T-helper 1 cell treated with Interleukin-12 subunit alpha and Interleukin-12 subunit beta and Interleukin-4 antibody, amounts not matched to agents 30 μg/mL and 1 μg/mL, for 36 hours (primary cell): ENCODE measurements at regions not wholly inside any gene's neighbourhood (a gene's known extent, or its start where the extent isn't known, plus 50 kb on each side); places are given as distances from the start of the nearest gene placed in this dataset.
A peak's percentile ranks its signal among the peaks of the same experiment; 100 is the strongest.
"Not testable (repeated sequence)": the region's sequence is repeated elsewhere in the genome, so short reads cannot be mapped to it uniquely, and the experiment has no call there.

Source experiments
- H3K27ac Mint-ChIP-seq: one replicate; pipeline ENCODE4 v1.8.0; 2021; ENCODE audit warnings: mild to moderate bottlenecking, mixed read lengths
- H3K27me3 Mint-ChIP-seq: one replicate; pipeline ENCODE4 v1.8.0; 2021; ENCODE audit warnings: low read depth, mixed read lengths
- H3K36me3 Mint-ChIP-seq: one replicate; pipeline ENCODE4 v1.8.0; 2021; ENCODE audit warnings: low read depth, mixed read lengths
- H3K4me1 Mint-ChIP-seq: one replicate; pipeline ENCODE4 v1.8.0; 2021; ENCODE audit warnings: low read depth, mixed read lengths
- H3K4me3 Mint-ChIP-seq: one replicate; pipeline ENCODE4 v1.8.0; 2021; ENCODE audit warnings: mild to moderate bottlenecking, moderate library complexity, mixed read lengths
- H3K9me3 Mint-ChIP-seq: one replicate; pipeline ENCODE4 v1.8.0; 2021; ENCODE audit warnings: mixed read lengths

DNA sequence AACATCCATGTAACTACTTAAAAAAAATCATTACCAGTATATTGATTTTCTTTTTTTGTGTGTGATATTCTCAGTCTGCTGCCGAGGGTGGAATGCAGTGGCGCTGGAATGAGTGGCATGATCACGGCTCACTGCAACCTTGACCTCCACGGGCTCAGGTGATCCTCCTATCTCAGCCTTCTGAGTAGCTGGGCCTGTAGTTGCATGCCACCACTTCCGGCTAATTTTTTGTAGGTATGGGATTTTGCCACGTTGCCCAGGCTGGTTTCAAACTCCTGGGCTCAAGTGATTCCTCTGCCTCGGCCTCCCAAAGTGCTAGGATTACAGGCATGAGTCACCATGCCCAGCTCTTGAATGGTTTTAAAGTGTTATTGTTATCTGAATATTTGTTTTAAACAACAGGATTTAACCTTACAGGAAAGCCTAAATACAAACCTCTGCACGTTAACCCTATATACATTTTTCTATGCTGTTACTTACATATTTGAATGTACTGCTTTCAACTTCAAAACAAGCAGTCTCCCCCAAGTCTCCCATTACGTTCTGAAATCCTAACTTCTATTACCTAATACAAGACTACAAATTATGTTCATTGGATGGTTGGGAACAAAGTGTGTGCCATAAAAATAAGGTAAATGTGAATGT is 61.7 kb downstream of the KPNA2 start:
- Mint-ChIP-seq H3K4me3 (no peak overlapping the region), H3K36me3 (peaks cover under 1% of the 10 kb centered on the region)

GRCh38 chr17:68099341-68099753 is 63.8 kb downstream of the KPNA2 start:
- H3K4me3 Mint-ChIP-seq, H3K36me3 Mint-ChIP-seq, H3K27ac Mint-ChIP-seq, H3K9me3 Mint-ChIP-seq: not testable (repeated sequence)
- peaks cover 16% of the 10 kb centered on the region for H3K4me1 Mint-ChIP-seq
- peaks cover 28% of the 10 kb centered on the region for H3K27me3 Mint-ChIP-seq

More for the DNA sequence above, 61.7 kb downstream of the KPNA2 start:
- peaks cover 6% of the 10 kb centered on the region for H3K4me1 Mint-ChIP-seq
- no peak overlapping the region for H3K27ac Mint-ChIP-seq
- no peaks in the 10 kb centered on the region for H3K9me3 Mint-ChIP-seq
- H3K27me3 Mint-ChIP-seq, result peaks cover 16% of the 10 kb centered on the region

GRCh38 chr17:68100000-68100641 is 64.6 kb downstream of the KPNA2 start:
- H3K27me3 Mint-ChIP-seq, result peaks cover 29% of the 10 kb centered on the region
- peak overlapping the region; percentile 68 for H3K4me3 Mint-ChIP-seq
- peaks cover 11% of the 10 kb centered on the region for H3K36me3 Mint-ChIP-seq
- H3K4me1 Mint-ChIP-seq, result peaks cover 16% of the 10 kb centered on the region
- no peak overlapping the region for H3K27ac Mint-ChIP-seq
- H3K9me3 Mint-ChIP-seq, result no peaks in the 10 kb centered on the region

GRCh38 chr17:68101075-68101986 is 65.8 kb downstream of the KPNA2 start:
- Mint-ChIP-seq H3K27ac (peak overlapping the region; percentile 79), H3K4me3 (peak overlapping the region; percentile 86), H3K27me3 (peaks cover 23% of the 10 kb centered on the region), H3K9me3 (no peaks in the 10 kb centered on the region), H3K36me3 (peaks cover 11% of the 10 kb centered on the region), H3K4me1 (peaks cover 21% of the 10 kb centered on the region)

GRCh38 chr17:68101987-68102314 is 66.4 kb downstream of the KPNA2 start:
- Mint-ChIP-seq H3K4me3 (peak overlapping the region; percentile 86), H3K36me3 (peaks cover 11% of the 10 kb centered on the region), H3K27me3 (peaks cover 23% of the 10 kb centered on the region), H3K27ac (peak overlapping the region; percentile 79), H3K9me3 (no peaks in the 10 kb centered on the region), H3K4me1 (peaks cover 21% of the 10 kb centered on the region)

GRCh38 chr17:68102318-68102758 is 66.8 kb downstream of the KPNA2 start:
- H3K9me3 Mint-ChIP-seq, result no peaks in the 10 kb centered on the region
- H3K4me3 Mint-ChIP-seq, result peak overlapping the region; percentile 86
- peak overlapping the region; percentile 79 for H3K27ac Mint-ChIP-seq
- peaks cover 23% of the 10 kb centered on the region for H3K27me3 Mint-ChIP-seq
- peaks cover 11% of the 10 kb centered on the region for H3K36me3 Mint-ChIP-seq
- H3K4me1 Mint-ChIP-seq, result peaks cover 21% of the 10 kb centered on the region

DNA sequence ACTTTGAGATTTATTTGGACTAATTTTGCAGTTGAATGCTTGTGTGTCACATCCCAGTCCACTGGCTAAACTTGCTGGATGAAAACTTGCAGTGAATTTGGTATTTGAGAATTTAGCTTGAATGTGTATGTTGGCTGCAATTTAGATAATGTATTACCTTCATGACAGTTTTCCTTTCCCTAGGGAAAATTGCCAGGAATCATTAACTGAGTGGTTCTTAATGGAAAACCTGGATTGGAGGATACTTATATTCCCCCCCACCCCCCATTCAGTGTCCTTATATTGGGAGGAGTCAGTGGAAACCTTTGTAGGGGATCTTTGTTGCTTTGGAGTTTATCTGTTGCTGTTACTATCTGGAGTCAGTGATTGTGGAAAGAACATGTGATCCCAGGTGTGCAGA is 67.6 kb downstream of the KPNA2 start:
- Mint-ChIP-seq H3K4me1 (peaks cover 21% of the 10 kb centered on the region), H3K27me3 (peaks cover 23% of the 10 kb centered on the region), H3K9me3 (no peaks in the 10 kb centered on the region), H3K36me3 (peaks cover 14% of the 10 kb centered on the region), H3K27ac (no peak overlapping the region), H3K4me3 (no peak overlapping the region)

- H3K27me3 Mint-ChIP-seq, result peaks cover 18% of the 10 kb centered on the region
- H3K4me3 Mint-ChIP-seq, result no peak overlapping the region
- H3K4me1 Mint-ChIP-seq, result peaks cover 19% of the 10 kb centered on the region
- H3K27ac Mint-ChIP-seq, result no peak overlapping the region
- H3K36me3 Mint-ChIP-seq, result peaks cover 18% of the 10 kb centered on the region
- H3K9me3 Mint-ChIP-seq, result peaks cover 3% of the 10 kb centered on the region
Observed at GRCh38 chr17:68106085-68106484, 70.5 kb downstream of the KPNA2 start.

DNA sequence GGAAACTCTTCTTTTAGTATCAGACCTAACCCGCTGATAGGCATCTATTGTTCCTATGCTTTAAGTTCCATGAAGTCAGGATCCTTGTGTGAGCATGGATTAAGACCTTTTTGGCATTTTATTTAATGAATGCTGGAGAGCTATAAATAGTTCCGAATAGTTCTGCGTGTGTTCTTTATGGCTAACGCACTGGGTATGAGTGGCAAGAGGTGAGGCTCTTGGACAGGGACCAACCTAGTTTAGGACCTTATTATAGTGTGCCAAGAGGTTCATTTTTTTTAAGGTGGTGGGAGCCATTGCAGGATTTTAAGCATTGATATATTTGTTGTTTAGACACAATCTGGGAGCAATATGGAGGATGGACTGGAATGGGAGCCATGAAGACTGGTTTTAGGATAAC is 71.8 kb downstream of the KPNA2 start:
- no peak overlapping the region for H3K4me3 Mint-ChIP-seq
- H3K27me3 Mint-ChIP-seq, result peaks cover 16% of the 10 kb centered on the region
- peaks cover 17% of the 10 kb centered on the region for H3K36me3 Mint-ChIP-seq
- H3K4me1 Mint-ChIP-seq, result peaks cover 14% of the 10 kb centered on the region
- no peak overlapping the region for H3K27ac Mint-ChIP-seq
- H3K9me3 Mint-ChIP-seq, result peaks cover 3% of the 10 kb centered on the region

GRCh38 chr17:68108313-68109000 is 72.9 kb downstream of the KPNA2 start:
- no peak overlapping the region for H3K4me3 Mint-ChIP-seq
- H3K36me3 Mint-ChIP-seq, result peaks cover 14% of the 10 kb centered on the region
- H3K9me3 Mint-ChIP-seq, result peaks cover 3% of the 10 kb centered on the region
- no peak overlapping the region for H3K27ac Mint-ChIP-seq
- H3K27me3 Mint-ChIP-seq, result peaks cover 9% of the 10 kb centered on the region
- peaks cover 9% of the 10 kb centered on the region for H3K4me1 Mint-ChIP-seq

- H3K4me3 Mint-ChIP-seq, H3K4me1 Mint-ChIP-seq, H3K27me3 Mint-ChIP-seq, H3K9me3 Mint-ChIP-seq, H3K27ac Mint-ChIP-seq: not testable (repeated sequence)
- peaks cover 11% of the 10 kb centered on the region for H3K36me3 Mint-ChIP-seq
Observed at GRCh38 chr17:68109404-68109803, 73.9 kb downstream of the KPNA2 start.

DNA sequence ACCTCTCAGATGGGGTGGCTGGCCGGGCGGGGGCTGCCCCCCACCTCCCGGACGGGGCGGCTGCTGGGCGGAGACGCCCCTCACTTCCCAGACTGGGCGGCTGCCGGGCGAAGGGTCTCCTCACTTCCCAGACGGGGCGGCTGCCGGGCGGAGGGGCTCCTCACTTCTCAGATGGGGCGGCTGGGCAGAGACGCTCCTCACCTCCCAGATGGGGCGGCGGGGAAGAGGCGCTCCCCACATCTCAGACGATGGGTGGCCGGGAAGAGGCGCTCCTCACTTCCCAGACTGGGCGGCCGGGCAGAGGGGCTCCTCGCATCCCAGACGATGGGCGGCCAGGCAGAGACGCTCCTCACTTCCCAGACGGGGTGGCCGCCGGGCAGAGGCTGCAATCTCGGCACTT is 80.7 kb downstream of the KPNA2 start:
- not testable (repeated sequence) for H3K4me3 Mint-ChIP-seq, H3K9me3 Mint-ChIP-seq, H3K27me3 Mint-ChIP-seq, H3K27ac Mint-ChIP-seq, H3K4me1 Mint-ChIP-seq
- H3K36me3 Mint-ChIP-seq, result peaks cover 12% of the 10 kb centered on the region

DNA sequence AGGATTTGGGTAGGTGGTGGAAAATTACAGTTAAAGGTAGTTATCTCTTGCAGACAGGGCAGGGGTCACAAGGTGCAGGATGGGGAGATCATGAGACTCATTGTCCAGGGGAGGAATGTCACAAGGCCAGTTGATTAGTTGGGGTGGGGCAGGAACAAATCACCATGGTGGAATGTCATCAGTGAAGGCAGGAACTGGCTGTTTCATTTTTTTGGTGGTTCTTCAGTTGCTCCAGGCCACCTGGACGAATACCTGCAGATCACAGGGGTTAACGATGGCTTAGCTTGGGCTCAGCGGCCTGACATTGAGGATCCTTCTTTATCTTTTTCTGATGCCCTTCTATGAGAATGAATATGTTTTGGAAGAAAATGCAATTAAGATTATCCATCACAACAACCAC is 87.1 kb downstream of the KPNA2 start:
- H3K27ac Mint-ChIP-seq, result no peak overlapping the region
- no peaks in the 10 kb centered on the region for H3K27me3 Mint-ChIP-seq
- peaks cover 11% of the 10 kb centered on the region for H3K9me3 Mint-ChIP-seq
- H3K4me1 Mint-ChIP-seq, result peaks cover 7% of the 10 kb centered on the region
- H3K36me3 Mint-ChIP-seq, result peaks cover 22% of the 10 kb centered on the region
- no peak overlapping the region for H3K4me3 Mint-ChIP-seq

GRCh38 chr17:68125111-68125870 is 89.8 kb downstream of the KPNA2 start:
- H3K4me1 Mint-ChIP-seq, result peaks cover 7% of the 10 kb centered on the region
- H3K36me3 Mint-ChIP-seq, result peaks cover 17% of the 10 kb centered on the region
- no peak overlapping the region for H3K4me3 Mint-ChIP-seq
- H3K27me3 Mint-ChIP-seq, result no peaks in the 10 kb centered on the region
- no peak overlapping the region for H3K27ac Mint-ChIP-seq
- peaks cover 11% of the 10 kb centered on the region for H3K9me3 Mint-ChIP-seq
